GM23338 (cell line): ENCODE measurements at regions not wholly inside any gene's neighbourhood (a gene's known extent, or its start where the extent isn't known, plus 50 kb on each side); places are given as distances from the start of the nearest gene placed in this dataset.

Experiments
- ATAC-seq: fragments of 200-7000 bp; cut with Tn5 transposase; 3 replicates; pipeline ENCODE4 v1.9.1; 2020
- DNase-seq: peaks from one replicate; pipeline ENCODE4 v3.0.0-alpha.2; 2015; ENCODE audit warnings: low spot score
- H2AFZ ChIP-seq: fragments of 200-600 bp; sonication (generic); 2 replicates; pipeline ENCODE4 v1.8.0; 2016; ENCODE audit warnings: antibody characterized with exemption, mild to moderate bottlenecking, moderate library complexity
- H3F3A ChIP-seq: fragments of 200-600 bp; sonication (generic); replicated peaks from 2 replicates; pipeline ENCODE4 v1.8.0; 2017; ENCODE audit warnings: antibody characterized with exemption, mixed run types, low read depth
- H3K27ac ChIP-seq: fragments of 200-600 bp; sonication (generic); 2 replicates; pipeline ENCODE4 v1.6.1; 2016; ENCODE audit warnings: low read depth
- H3K27me3 ChIP-seq: fragments of 200-600 bp; sonication (generic); 2 replicates; pipeline ENCODE4 v1.8.0; 2016; ENCODE audit warnings: mild to moderate bottlenecking, mixed run types, moderate library complexity; ENCODE audit not compliant: insufficient read depth
- H3K36me3 ChIP-seq: fragments of 200-600 bp; sonication (generic); 2 replicates; pipeline ENCODE4 v1.8.0; 2016; ENCODE audit warnings: mild to moderate bottlenecking; ENCODE audit not compliant: insufficient read depth
- H3K4me1 ChIP-seq: fragments of 200-600 bp; sonication (generic); 2 replicates; pipeline ENCODE4 v1.8.0; 2016; ENCODE audit warnings: mild to moderate bottlenecking, moderate library complexity; ENCODE audit not compliant: insufficient read depth
- H3K4me2 ChIP-seq: fragments of 200-600 bp; sonication (generic); 2 replicates; pipeline ENCODE4 v1.7.1; 2017; ENCODE audit warnings: mixed run types
- H3K4me3 ChIP-seq: fragments of 200-600 bp; sonication (generic); 2 replicates; pipeline ENCODE4 v1.6.1; 2016; ENCODE audit warnings: mixed run types
- H3K79me2 ChIP-seq: fragments of 200-600 bp; sonication (generic); replicated peaks from 2 replicates; pipeline ENCODE4 v1.8.0; 2017; ENCODE audit warnings: mild to moderate bottlenecking; ENCODE audit not compliant: insufficient read depth
- H3K9me2 ChIP-seq: fragments of 200-600 bp; sonication (generic); 2 replicates; pipeline ENCODE4 v1.8.0; 2017; ENCODE audit not compliant: insufficient read depth
- H4K20me1 ChIP-seq: fragments of 200-600 bp; sonication (generic); replicated peaks from 2 replicates; pipeline ENCODE4 v1.8.0; 2017; ENCODE audit warnings: mild to moderate bottlenecking; ENCODE audit not compliant: insufficient read depth
- H3K27ac Mint-ChIP-seq: 2 replicates; pipeline ENCODE4 v1.8.0; 2020; ENCODE audit warnings: inconsistent platforms, mild to moderate bottlenecking, moderate library complexity, mixed read lengths
- H3K27me3 Mint-ChIP-seq: 3 replicates; pipeline ENCODE4 v1.8.0; 2022; ENCODE audit warnings: low read depth, mild to moderate bottlenecking, moderate library complexity, mixed read lengths, inconsistent platforms; ENCODE audit not compliant: insufficient read depth, poor library complexity
- H3K36me3 Mint-ChIP-seq: 3 replicates; pipeline ENCODE4 v1.8.0; 2021; ENCODE audit warnings: low read depth, mild to moderate bottlenecking, inconsistent platforms, moderate library complexity, mixed read lengths
- H3K4me1 Mint-ChIP-seq: 3 replicates; pipeline ENCODE4 v1.8.0; 2020; ENCODE audit warnings: mild to moderate bottlenecking, inconsistent platforms, mixed read lengths
- H3K4me3 Mint-ChIP-seq: 3 replicates; pipeline ENCODE4 v1.8.0; 2021; ENCODE audit warnings: moderate library complexity, mild to moderate bottlenecking, inconsistent platforms, mixed read lengths
- H3K9me3 Mint-ChIP-seq: 3 replicates; pipeline ENCODE4 v1.8.0; 2020; ENCODE audit warnings: moderate library complexity, mild to moderate bottlenecking, inconsistent platforms, mixed read lengths
- CREB1 ChIP-seq: fragments of 250-450 bp; sonication (Bioruptor Pico); IDR thresholded peaks from 2 replicates; pipeline ENCODE4 v1.5.0; 2020; ENCODE audit warnings: low read depth, mild to moderate bottlenecking, moderate library complexity
- EZH2 ChIP-seq: fragments of 200-600 bp; sonication (generic); IDR thresholded peaks from one replicate; pipeline ENCODE4 v1.8.0; 2017; ENCODE audit warnings: antibody characterized with exemption, mild to moderate bottlenecking, low read depth; ENCODE audit not compliant: unreplicated experiment
- EZH2phosphoT487 ChIP-seq: fragments of 200-600 bp; sonication (generic); IDR thresholded peaks from one replicate; pipeline ENCODE4 v1.8.1; 2018; ENCODE audit warnings: antibody characterized with exemption; ENCODE audit not compliant: unreplicated experiment
- JUNB ChIP-seq: IDR thresholded peaks from one replicate; pipeline ENCODE4 v1.6.1; 2016; ENCODE audit warnings: antibody characterized with exemption; ENCODE audit not compliant: unreplicated experiment
- NANOG ChIP-seq: IDR thresholded peaks from 2 replicates; pipeline ENCODE4 v1.6.1; 2016; ENCODE audit warnings: antibody characterized with exemption, borderline replicate concordance
- POLR2AphosphoS5 ChIP-seq: IDR thresholded peaks from 2 replicates; pipeline ENCODE4 v1.6.1; 2016; ENCODE audit warnings: antibody characterized with exemption, low read depth
- STAT1 ChIP-seq: IDR thresholded peaks from one replicate; pipeline ENCODE4 v1.6.1; 2016; ENCODE audit warnings: antibody characterized with exemption; ENCODE audit not compliant: unreplicated experiment
- ZNF114 ChIP-seq: fragments of 250-450 bp; sonication (Bioruptor Pico); IDR thresholded peaks from 2 replicates; pipeline ENCODE4 v1.5.0; 2020; ENCODE audit warnings: mild to moderate bottlenecking, moderate library complexity
- ZNF331 ChIP-seq: fragments of 250-450 bp; sonication (Bioruptor Pico); IDR thresholded peaks from 2 replicates; pipeline ENCODE4 v1.5.0; 2020; ENCODE audit warnings: low read depth, mild to moderate bottlenecking, moderate library complexity
- TF ChIP-seq, protein P1 (sequence below): fragments of 250-450 bp; sonication (Bioruptor Pico); IDR thresholded peaks from 2 replicates; pipeline ENCODE4 v1.5.0; 2020; ENCODE audit warnings: mild to moderate bottlenecking, moderate library complexity
- TF ChIP-seq, protein P2 (sequence below): IDR thresholded peaks from one replicate; pipeline ENCODE4 v1.6.1; 2018; ENCODE audit warnings: antibody characterized with exemption; ENCODE audit not compliant: unreplicated experiment
- TF ChIP-seq, protein P3 (sequence below), 2 experiments: fragments of 200-600 bp in 1 of 2; sonication (generic) in 1 of 2; conservative IDR thresholded peaks; 2 replicates each; pipeline versions ENCODE4 v1.5.1 to v1.6.1; 2016 to 2017; ENCODE audit warnings: antibody characterized with exemption in 2 of 2, low read depth in 2 of 2, mild to moderate bottlenecking in 2 of 2, moderate library complexity in 1 of 2
- TF ChIP-seq, protein P4 (sequence below): IDR thresholded peaks from 2 replicates; pipeline ENCODE4 v1.6.1; 2016; ENCODE audit warnings: antibody characterized with exemption

- Histone ChIP-seq H3F3A (no peaks in the 10 kb centered on the region), H3K27ac (no peak overlapping the region), H3K4me3 (no peak overlapping the region), H3K27me3 (no peaks in the 10 kb centered on the region), H3K4me2 (peak overlapping the region; percentile 64), H3K79me2 (no peaks in the 10 kb centered on the region), H2AFZ (no peak overlapping the region), H4K20me1 (no peaks in the 10 kb centered on the region), H3K36me3 (peaks cover 9% of the 10 kb centered on the region; the same call in 1 of the 2 replicates), H3K9me2 (peaks cover 3% of the 10 kb centered on the region; the same call in 1 of the 2 replicates), H3K4me1 (peaks cover 36% of the 10 kb centered on the region)
- Mint-ChIP-seq H3K36me3 (peaks cover 11% of the 10 kb centered on the region), H3K27me3 (no peaks in the 10 kb centered on the region), H3K27ac (no peak overlapping the region; the same call in 1 of the 2 replicates), H3K4me3 (0 out of 3 replicates have a peak overlapping the region, but pooled peaks have one; percentile 5), H3K4me1 (peaks cover 39% of the 10 kb centered on the region), H3K9me3 (peaks cover 15% of the 10 kb centered on the region)
- DNase-seq (no peak), ATAC-seq (no peak)
- TF ChIP-seq, protein P1, sequence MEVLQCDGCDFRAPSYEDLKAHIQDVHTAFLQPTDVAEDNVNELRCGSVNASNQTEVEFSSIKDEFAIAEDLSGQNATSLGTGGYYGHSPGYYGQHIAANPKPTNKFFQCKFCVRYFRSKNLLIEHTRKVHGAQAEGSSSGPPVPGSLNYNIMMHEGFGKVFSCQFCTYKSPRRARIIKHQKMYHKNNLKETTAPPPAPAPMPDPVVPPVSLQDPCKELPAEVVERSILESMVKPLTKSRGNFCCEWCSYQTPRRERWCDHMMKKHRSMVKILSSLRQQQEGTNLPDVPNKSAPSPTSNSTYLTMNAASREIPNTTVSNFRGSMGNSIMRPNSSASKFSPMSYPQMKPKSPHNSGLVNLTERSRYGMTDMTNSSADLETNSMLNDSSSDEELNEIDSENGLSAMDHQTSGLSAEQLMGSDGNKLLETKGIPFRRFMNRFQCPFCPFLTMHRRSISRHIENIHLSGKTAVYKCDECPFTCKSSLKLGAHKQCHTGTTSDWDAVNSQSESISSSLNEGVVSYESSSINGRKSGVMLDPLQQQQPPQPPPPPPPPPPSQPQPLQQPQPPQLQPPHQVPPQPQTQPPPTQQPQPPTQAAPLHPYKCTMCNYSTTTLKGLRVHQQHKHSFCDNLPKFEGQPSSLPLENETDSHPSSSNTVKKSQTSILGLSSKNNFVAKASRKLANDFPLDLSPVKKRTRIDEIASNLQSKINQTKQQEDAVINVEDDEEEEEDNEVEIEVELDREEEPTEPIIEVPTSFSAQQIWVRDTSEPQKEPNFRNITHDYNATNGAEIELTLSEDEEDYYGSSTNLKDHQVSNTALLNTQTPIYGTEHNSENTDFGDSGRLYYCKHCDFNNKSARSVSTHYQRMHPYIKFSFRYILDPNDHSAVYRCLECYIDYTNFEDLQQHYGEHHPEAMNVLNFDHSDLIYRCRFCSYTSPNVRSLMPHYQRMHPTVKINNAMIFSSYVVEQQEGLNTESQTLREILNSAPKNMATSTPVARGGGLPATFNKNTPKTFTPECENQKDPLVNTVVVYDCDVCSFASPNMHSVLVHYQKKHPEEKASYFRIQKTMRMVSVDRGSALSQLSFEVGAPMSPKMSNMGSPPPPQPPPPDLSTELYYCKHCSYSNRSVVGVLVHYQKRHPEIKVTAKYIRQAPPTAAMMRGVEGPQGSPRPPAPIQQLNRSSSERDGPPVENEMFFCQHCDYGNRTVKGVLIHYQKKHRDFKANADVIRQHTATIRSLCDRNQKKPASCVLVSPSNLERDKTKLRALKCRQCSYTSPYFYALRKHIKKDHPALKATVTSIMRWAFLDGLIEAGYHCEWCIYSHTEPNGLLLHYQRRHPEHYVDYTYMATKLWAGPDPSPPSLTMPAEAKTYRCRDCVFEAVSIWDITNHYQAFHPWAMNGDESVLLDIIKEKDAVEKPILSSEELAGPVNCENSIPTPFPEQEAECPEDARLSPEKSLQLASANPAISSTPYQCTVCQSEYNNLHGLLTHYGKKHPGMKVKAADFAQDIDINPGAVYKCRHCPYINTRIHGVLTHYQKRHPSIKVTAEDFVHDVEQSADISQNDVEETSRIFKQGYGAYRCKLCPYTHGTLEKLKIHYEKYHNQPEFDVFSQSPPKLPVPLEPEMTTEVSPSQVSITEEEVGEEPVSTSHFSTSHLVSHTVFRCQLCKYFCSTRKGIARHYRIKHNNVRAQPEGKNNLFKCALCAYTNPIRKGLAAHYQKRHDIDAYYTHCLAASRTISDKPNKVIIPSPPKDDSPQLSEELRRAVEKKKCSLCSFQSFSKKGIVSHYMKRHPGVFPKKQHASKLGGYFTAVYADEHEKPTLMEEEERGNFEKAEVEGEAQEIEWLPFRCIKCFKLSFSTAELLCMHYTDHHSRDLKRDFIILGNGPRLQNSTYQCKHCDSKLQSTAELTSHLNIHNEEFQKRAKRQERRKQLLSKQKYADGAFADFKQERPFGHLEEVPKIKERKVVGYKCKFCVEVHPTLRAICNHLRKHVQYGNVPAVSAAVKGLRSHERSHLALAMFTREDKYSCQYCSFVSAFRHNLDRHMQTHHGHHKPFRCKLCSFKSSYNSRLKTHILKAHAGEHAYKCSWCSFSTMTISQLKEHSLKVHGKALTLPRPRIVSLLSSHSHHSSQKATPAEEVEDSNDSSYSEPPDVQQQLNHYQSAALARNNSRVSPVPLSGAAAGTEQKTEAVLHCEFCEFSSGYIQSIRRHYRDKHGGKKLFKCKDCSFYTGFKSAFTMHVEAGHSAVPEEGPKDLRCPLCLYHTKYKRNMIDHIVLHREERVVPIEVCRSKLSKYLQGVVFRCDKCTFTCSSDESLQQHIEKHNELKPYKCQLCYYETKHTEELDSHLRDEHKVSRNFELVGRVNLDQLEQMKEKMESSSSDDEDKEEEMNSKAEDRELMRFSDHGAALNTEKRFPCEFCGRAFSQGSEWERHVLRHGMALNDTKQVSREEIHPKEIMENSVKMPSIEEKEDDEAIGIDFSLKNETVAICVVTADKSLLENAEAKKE (CRISPR knock-in tag), result no peak
- TF ChIP-seq ZNF331 (CRISPR knock-in tag) (no peak), EZH2phosphoT487 (no peak), JUNB (no peak), POLR2AphosphoS5 (no peak), ZNF114 (CRISPR knock-in tag) (no peak), NANOG (no peak), STAT1 (no peak), CREB1 (CRISPR knock-in tag) (no peak), EZH2 (no peak)
- TF ChIP-seq, protein P2, sequence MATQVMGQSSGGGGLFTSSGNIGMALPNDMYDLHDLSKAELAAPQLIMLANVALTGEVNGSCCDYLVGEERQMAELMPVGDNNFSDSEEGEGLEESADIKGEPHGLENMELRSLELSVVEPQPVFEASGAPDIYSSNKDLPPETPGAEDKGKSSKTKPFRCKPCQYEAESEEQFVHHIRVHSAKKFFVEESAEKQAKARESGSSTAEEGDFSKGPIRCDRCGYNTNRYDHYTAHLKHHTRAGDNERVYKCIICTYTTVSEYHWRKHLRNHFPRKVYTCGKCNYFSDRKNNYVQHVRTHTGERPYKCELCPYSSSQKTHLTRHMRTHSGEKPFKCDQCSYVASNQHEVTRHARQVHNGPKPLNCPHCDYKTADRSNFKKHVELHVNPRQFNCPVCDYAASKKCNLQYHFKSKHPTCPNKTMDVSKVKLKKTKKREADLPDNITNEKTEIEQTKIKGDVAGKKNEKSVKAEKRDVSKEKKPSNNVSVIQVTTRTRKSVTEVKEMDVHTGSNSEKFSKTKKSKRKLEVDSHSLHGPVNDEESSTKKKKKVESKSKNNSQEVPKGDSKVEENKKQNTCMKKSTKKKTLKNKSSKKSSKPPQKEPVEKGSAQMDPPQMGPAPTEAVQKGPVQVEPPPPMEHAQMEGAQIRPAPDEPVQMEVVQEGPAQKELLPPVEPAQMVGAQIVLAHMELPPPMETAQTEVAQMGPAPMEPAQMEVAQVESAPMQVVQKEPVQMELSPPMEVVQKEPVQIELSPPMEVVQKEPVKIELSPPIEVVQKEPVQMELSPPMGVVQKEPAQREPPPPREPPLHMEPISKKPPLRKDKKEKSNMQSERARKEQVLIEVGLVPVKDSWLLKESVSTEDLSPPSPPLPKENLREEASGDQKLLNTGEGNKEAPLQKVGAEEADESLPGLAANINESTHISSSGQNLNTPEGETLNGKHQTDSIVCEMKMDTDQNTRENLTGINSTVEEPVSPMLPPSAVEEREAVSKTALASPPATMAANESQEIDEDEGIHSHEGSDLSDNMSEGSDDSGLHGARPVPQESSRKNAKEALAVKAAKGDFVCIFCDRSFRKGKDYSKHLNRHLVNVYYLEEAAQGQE, result no peak
- TF ChIP-seq, protein P3, sequence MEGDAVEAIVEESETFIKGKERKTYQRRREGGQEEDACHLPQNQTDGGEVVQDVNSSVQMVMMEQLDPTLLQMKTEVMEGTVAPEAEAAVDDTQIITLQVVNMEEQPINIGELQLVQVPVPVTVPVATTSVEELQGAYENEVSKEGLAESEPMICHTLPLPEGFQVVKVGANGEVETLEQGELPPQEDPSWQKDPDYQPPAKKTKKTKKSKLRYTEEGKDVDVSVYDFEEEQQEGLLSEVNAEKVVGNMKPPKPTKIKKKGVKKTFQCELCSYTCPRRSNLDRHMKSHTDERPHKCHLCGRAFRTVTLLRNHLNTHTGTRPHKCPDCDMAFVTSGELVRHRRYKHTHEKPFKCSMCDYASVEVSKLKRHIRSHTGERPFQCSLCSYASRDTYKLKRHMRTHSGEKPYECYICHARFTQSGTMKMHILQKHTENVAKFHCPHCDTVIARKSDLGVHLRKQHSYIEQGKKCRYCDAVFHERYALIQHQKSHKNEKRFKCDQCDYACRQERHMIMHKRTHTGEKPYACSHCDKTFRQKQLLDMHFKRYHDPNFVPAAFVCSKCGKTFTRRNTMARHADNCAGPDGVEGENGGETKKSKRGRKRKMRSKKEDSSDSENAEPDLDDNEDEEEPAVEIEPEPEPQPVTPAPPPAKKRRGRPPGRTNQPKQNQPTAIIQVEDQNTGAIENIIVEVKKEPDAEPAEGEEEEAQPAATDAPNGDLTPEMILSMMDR (conservative IDR thresholded peaks at IDR 0.05; ENCODE audit: low read depth in 2 of 2), result no peak
- TF ChIP-seq, protein P4, sequence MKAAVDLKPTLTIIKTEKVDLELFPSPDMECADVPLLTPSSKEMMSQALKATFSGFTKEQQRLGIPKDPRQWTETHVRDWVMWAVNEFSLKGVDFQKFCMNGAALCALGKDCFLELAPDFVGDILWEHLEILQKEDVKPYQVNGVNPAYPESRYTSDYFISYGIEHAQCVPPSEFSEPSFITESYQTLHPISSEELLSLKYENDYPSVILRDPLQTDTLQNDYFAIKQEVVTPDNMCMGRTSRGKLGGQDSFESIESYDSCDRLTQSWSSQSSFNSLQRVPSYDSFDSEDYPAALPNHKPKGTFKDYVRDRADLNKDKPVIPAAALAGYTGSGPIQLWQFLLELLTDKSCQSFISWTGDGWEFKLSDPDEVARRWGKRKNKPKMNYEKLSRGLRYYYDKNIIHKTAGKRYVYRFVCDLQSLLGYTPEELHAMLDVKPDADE, result no peak
Measured at GRCh38 chr1:95517506-95517905, 283.5 kb downstream of the RWDD3 start.
